ENCODE measurements at regions not wholly inside any gene's neighbourhood (a gene's known extent, or its start where the extent isn't known, plus 50 kb on each side); places are given as distances from the start of the nearest gene placed in this dataset.

DNA sequence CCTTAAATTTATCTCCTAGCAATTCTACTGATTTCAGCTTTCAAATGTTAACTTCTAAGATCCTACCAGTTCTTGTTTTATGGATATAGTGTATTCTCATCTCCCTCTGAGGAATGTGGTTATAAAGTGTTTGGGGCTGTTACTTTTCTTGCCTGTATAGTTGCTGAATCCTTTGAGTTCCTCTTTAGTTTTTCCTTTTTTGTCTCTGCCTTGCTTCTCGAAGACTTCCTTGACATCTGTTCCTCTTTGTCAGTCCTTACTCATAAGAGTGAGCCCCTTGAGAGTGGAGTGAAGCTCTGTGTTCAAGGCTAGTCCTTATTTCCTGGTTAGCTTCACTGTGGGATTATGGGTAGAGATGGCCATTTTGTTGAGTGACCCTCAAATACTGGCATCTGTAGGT lies 84.6 kb downstream of the ELOVL4 start:
- ChIA-PET CTCF (no interaction called here), POLR2A (no interaction called here)
- DNase-seq = no peak
- intact Hi-C loops (cut with micrococcal nuclease; ENCODE audit: unreplicated experiment) = loop anchor here (10.0 kb wide), 1 partner anchor 628 kb away; the partner anchor contains the start of gene HMGN3
- no peaks in the 10 kb centered on the region for H3K27me3 ChIP-seq (replicated peaks; ENCODE audit: control insufficient read depth, insufficient read depth, low read length)
- H3K4me3 Mint-ChIP-seq (ENCODE audit: unreplicated experiment) = no peak overlapping the region
- H3K27me3 Mint-ChIP-seq (ENCODE audit: insufficient read depth, unreplicated experiment) = no peaks in the 10 kb centered on the region
- no peak overlapping the region for H3K27ac Mint-ChIP-seq (ENCODE audit: unreplicated experiment)
- TF ChIP-seq, protein P1, sequence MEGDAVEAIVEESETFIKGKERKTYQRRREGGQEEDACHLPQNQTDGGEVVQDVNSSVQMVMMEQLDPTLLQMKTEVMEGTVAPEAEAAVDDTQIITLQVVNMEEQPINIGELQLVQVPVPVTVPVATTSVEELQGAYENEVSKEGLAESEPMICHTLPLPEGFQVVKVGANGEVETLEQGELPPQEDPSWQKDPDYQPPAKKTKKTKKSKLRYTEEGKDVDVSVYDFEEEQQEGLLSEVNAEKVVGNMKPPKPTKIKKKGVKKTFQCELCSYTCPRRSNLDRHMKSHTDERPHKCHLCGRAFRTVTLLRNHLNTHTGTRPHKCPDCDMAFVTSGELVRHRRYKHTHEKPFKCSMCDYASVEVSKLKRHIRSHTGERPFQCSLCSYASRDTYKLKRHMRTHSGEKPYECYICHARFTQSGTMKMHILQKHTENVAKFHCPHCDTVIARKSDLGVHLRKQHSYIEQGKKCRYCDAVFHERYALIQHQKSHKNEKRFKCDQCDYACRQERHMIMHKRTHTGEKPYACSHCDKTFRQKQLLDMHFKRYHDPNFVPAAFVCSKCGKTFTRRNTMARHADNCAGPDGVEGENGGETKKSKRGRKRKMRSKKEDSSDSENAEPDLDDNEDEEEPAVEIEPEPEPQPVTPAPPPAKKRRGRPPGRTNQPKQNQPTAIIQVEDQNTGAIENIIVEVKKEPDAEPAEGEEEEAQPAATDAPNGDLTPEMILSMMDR (IDR thresholded peaks at IDR 0.05; ENCODE audit: insufficient read depth in 1 of 2, low read depth in 1 of 2, low read length in 1 of 2, severe bottlenecking in 1 of 2, unreplicated experiment in 1 of 2) = no peak
- no peak overlapping the region for H3K4me3 ChIP-seq (ENCODE audit: low read depth, low read length)
- no peaks in the 10 kb centered on the region for H3K36me3 ChIP-seq (ENCODE audit: control insufficient read depth, insufficient read depth, low read length)
- H3K9me3 Mint-ChIP-seq (ENCODE audit: unreplicated experiment) = no peaks in the 10 kb centered on the region
- H3K4me1 Mint-ChIP-seq (ENCODE audit: low read depth, unreplicated experiment) = no peaks in the 10 kb centered on the region
- no peaks in the 10 kb centered on the region for H3K9me3 ChIP-seq
- H3K4me1 ChIP-seq = peaks cover 7% of the 10 kb centered on the region; the same call in 1 of the 2 replicates
- no peaks in the 10 kb centered on the region for H3K36me3 Mint-ChIP-seq (ENCODE audit: insufficient read depth, unreplicated experiment)
- BruUV-seq (replicated peaks) = no TSS peak

DNA sequence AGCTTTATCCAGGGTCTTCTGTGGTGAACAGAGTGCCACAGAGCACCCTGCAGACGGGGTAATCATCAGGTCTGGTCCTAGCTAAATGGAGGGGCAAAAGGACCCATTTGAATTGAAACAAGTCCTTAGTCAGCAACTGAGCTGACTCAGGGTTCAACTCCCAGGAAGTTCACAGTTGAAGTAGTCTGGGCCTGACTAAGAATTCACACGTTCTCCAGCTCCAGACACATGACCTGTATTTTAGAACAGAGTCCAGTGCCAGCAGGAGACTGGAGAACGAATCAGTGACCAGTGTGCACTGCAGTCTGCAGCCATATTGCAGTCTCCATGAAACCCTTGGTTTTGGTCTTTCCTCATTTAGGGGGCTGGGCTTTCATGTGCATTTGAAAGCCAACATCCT lies 85.2 kb downstream of the ELOVL4 start:
- intact Hi-C loops (cut with micrococcal nuclease; ENCODE audit: unreplicated experiment) = loop anchor here (10.0 kb wide), 1 partner anchor 627 kb away; the partner anchor contains the start of gene HMGN3
- no peaks in the 10 kb centered on the region for H3K27me3 Mint-ChIP-seq (ENCODE audit: insufficient read depth, unreplicated experiment)
- H3K4me3 Mint-ChIP-seq (ENCODE audit: unreplicated experiment) = no peak overlapping the region
- POLR2A ChIA-PET = no interaction called here
- H3K4me1 ChIP-seq = peaks cover 7% of the 10 kb centered on the region; the same call in 1 of the 2 replicates
- H3K27me3 ChIP-seq (replicated peaks; ENCODE audit: control insufficient read depth, insufficient read depth, low read length) = no peaks in the 10 kb centered on the region
- H3K4me1 Mint-ChIP-seq (ENCODE audit: low read depth, unreplicated experiment) = no peaks in the 10 kb centered on the region
- no peak overlapping the region for H3K4me3 ChIP-seq (ENCODE audit: low read depth, low read length)
- H3K36me3 Mint-ChIP-seq (ENCODE audit: insufficient read depth, unreplicated experiment) = no peaks in the 10 kb centered on the region
- no peaks in the 10 kb centered on the region for H3K9me3 Mint-ChIP-seq (ENCODE audit: unreplicated experiment)
- CTCF ChIA-PET = no interaction called here
- TF ChIP-seq, protein P1 (IDR thresholded peaks at IDR 0.05; ENCODE audit: insufficient read depth in 1 of 2, low read depth in 1 of 2, low read length in 1 of 2, severe bottlenecking in 1 of 2, unreplicated experiment in 1 of 2) = no peak
- no TSS peak for BruUV-seq (replicated peaks)
- H3K9me3 ChIP-seq = no peaks in the 10 kb centered on the region
- H3K27ac Mint-ChIP-seq (ENCODE audit: unreplicated experiment) = no peak overlapping the region
- H3K36me3 ChIP-seq (ENCODE audit: control insufficient read depth, insufficient read depth, low read length) = no peaks in the 10 kb centered on the region
- no peak for DNase-seq

DNA sequence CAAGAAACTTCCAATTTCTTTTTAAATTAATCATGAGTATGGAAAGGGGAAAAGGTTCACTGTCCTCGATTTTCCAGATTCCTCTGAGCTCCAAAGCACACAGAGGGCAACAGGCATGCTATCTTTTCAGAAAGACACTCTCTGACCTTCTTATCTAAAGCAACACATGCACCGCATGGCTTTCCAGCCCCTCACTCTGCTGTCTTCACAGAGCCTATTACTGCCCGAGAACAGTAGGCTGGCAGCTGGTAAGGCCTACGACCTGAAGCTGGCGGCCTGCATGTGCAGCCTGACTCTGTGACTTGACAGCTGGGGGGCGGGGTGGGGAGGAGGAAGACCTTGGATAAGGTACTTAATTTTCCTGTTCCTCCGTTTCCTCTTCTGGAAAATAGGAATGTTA lies 86.3 kb downstream of the ELOVL4 start:
- no peaks in the 10 kb centered on the region for H3K36me3 Mint-ChIP-seq (ENCODE audit: insufficient read depth, unreplicated experiment)
- Histone ChIP-seq H3K9me3 (no peaks in the 10 kb centered on the region), H3K36me3 (ENCODE audit: control insufficient read depth, insufficient read depth, low read length) (no peaks in the 10 kb centered on the region), H3K4me1 (peaks cover 7% of the 10 kb centered on the region; the same call in 1 of the 2 replicates), H3K27me3 (replicated peaks; ENCODE audit: control insufficient read depth, insufficient read depth, low read length) (no peaks in the 10 kb centered on the region), H3K4me3 (ENCODE audit: low read depth, low read length) (no peak overlapping the region)
- no peak overlapping the region for H3K27ac Mint-ChIP-seq (ENCODE audit: unreplicated experiment)
- BruUV-seq (replicated peaks) = no TSS peak
- DNase-seq = no peak
- H3K9me3 Mint-ChIP-seq (ENCODE audit: unreplicated experiment) = no peaks in the 10 kb centered on the region
- intact Hi-C loops (cut with micrococcal nuclease; ENCODE audit: unreplicated experiment) = loop anchor here (10.0 kb wide), 1 partner anchor 626 kb away; the partner anchor contains the start of gene HMGN3
- H3K4me1 Mint-ChIP-seq (ENCODE audit: low read depth, unreplicated experiment) = no peaks in the 10 kb centered on the region
- H3K27me3 Mint-ChIP-seq (ENCODE audit: insufficient read depth, unreplicated experiment) = no peaks in the 10 kb centered on the region
- no peak overlapping the region for H3K4me3 Mint-ChIP-seq (ENCODE audit: unreplicated experiment)
- POLR2A ChIA-PET = no interaction called here
- TF ChIP-seq, protein P1 (IDR thresholded peaks at IDR 0.05; ENCODE audit: insufficient read depth in 1 of 2, low read depth in 1 of 2, low read length in 1 of 2, severe bottlenecking in 1 of 2, unreplicated experiment in 1 of 2) = no peak
- CTCF ChIA-PET = no interaction called here

All from Caco-2 (cell line).